H1 (cell line): ENCODE measurements at regions not wholly inside any gene's neighbourhood (a gene's known extent, or its start where the extent isn't known, plus 50 kb on each side); places are given as distances from the start of the nearest gene placed in this dataset.
A peak's percentile ranks its signal among the peaks of the same experiment; 100 is the strongest.

Source experiments
- BRCA1 ChIP-seq: IDR thresholded peaks from 2 replicates; pipeline ENCODE4 v1.6.1; 2012; ENCODE audit warnings: low read depth, low read length, improper control_type of control experiment
- EZH2 ChIP-seq: fragments of 200-600 bp; sonication (generic); IDR thresholded peaks from 2 replicates; pipeline ENCODE4 v1.7.1; 2012; ENCODE audit warnings: low read depth, mild to moderate bottlenecking, moderate library complexity, low read length, inconsistent platforms; ENCODE audit not compliant: severe bottlenecking
- NRF1 ChIP-seq: IDR thresholded peaks from 2 replicates; pipeline ENCODE4 v1.6.1; 2011; ENCODE audit warnings: mild to moderate bottlenecking, low read depth, low read length, improper control_type of control experiment
- RAD21 ChIP-seq, 2 experiments: IDR thresholded peaks in 1 of 2; conservative IDR thresholded peaks in 1 of 2; 2 replicates each; pipeline ENCODE4 v1.6.1; 2011; ENCODE audit warnings: low read depth in 2 of 2, low read length in 2 of 2, improper control_type of control experiment in 1 of 2, inconsistent platforms in 1 of 2, mild to moderate bottlenecking in 1 of 2, moderate library complexity in 1 of 2
- SIN3A ChIP-seq, 2 experiments: IDR thresholded peaks in 1 of 2; conservative IDR thresholded peaks in 1 of 2; 2 replicates each; pipeline ENCODE4 v1.6.1; 2011 to 2012; ENCODE audit warnings: low read length in 2 of 2, improper control_type of control experiment in 1 of 2, low read depth in 1 of 2, mild to moderate bottlenecking in 1 of 2
- TF ChIP-seq, protein P1 (sequence below): IDR thresholded peaks from 2 replicates; pipeline ENCODE4 v1.6.1; 2012; ENCODE audit warnings: low read length, inconsistent platforms

DNA sequence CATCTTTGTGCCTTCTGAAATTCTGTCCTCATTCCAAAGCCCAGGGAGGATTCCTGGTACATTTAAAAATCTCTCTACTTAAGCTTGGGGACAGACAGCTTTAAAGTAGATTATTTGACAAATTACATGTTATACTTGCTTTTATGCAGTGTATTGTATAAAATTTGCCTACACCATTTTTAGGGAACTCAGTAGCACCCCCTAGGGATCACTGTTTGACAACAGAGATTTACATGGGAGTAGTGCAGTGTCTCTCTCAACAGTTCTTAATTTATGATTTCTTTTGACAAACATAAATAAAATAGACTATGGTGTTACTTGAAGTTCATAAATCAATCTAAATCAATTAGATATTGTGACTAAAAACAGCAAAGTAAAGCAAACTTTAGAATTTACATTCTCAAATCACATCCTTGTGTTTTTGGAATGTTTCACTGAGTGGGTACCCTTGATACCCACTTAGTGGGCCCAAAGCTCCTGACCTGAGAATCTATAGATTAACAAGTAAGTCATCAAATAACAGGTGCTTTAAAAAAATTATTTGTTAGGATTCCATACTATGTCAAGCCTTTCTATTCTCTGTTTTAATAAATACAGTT, 428.8 kb downstream of the DYNC2H1 start (continued):
- TF ChIP-seq SIN3A (conservative IDR thresholded peaks at IDR 0.05 in 1 of 2, IDR thresholded peaks at IDR 0.05 in 1 of 2; ENCODE audit: low read depth in 1 of 2, low read length in 2 of 2) (no peak), RAD21 (IDR thresholded peaks at IDR 0.05 in 1 of 2, conservative IDR thresholded peaks at IDR 0.05 in 1 of 2; ENCODE audit: low read depth in 2 of 2, low read length in 2 of 2) (peak; percentile 41 to 48), BRCA1 (no peak), NRF1 (no peak), EZH2 (no peak)
- TF ChIP-seq, protein P1, sequence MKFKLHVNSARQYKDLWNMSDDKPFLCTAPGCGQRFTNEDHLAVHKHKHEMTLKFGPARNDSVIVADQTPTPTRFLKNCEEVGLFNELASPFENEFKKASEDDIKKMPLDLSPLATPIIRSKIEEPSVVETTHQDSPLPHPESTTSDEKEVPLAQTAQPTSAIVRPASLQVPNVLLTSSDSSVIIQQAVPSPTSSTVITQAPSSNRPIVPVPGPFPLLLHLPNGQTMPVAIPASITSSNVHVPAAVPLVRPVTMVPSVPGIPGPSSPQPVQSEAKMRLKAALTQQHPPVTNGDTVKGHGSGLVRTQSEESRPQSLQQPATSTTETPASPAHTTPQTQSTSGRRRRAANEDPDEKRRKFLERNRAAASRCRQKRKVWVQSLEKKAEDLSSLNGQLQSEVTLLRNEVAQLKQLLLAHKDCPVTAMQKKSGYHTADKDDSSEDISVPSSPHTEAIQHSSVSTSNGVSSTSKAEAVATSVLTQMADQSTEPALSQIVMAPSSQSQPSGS = no peak
